Mucosa of rectum (tissue), 2 donors: ENCODE measurements at regions not wholly inside any gene's neighbourhood (a gene's known extent, or its start where the extent isn't known, plus 50 kb on each side); places are given as distances from the start of the nearest gene placed in this dataset.
"Not testable (repeated sequence)": the region's sequence is repeated elsewhere in the genome, so short reads cannot be mapped to it uniquely, and the experiment has no call there.

Source experiments
- H3K27ac ChIP-seq, 2 donors: one replicate each; pipeline ENCODE4 v1.7.0; 2013; ENCODE audit warnings: inconsistent platforms in 2 of 2, low read depth in 2 of 2, low read length in 2 of 2
- H3K27me3 ChIP-seq, 2 donors: one replicate each; pipeline ENCODE4 v1.7.0; 2013; ENCODE audit warnings: low read length in 2 of 2; ENCODE audit not compliant: control insufficient read depth in 2 of 2, insufficient read depth in 2 of 2
- H3K36me3 ChIP-seq, 2 donors: one replicate each; pipeline ENCODE4 v1.7.0; 2013; ENCODE audit warnings: low read length in 2 of 2; ENCODE audit not compliant: control insufficient read depth in 2 of 2, insufficient read depth in 2 of 2
- H3K4me1 ChIP-seq, 2 donors: one replicate each; pipeline ENCODE4 v1.7.0; 2013; ENCODE audit warnings: low read length in 2 of 2, mild to moderate bottlenecking in 1 of 2; ENCODE audit not compliant: control insufficient read depth in 2 of 2, insufficient read depth in 2 of 2
- H3K4me3 ChIP-seq, 2 donors: one replicate each; pipeline ENCODE4 v1.7.0; 2013; ENCODE audit warnings: low read length in 2 of 2
- H3K9ac ChIP-seq, 2 donors: one replicate each; pipeline ENCODE4 v1.7.0; 2013; ENCODE audit warnings: low read length in 2 of 2, low read depth in 1 of 2, mild to moderate bottlenecking in 1 of 2
- H3K9me3 ChIP-seq, 2 donors: one replicate each; pipeline ENCODE4 v1.7.0; 2013; ENCODE audit warnings: low read length in 2 of 2; ENCODE audit not compliant: control insufficient read depth in 2 of 2
- donor health status: healthy.
- donor health status: Normal muscosa, but diverticular disease.

- H3K4me3 ChIP-seq = no peak overlapping the region
- no peaks in the 10 kb centered on the region for H3K9me3 ChIP-seq
- H3K4me1 ChIP-seq = no peaks in the 10 kb centered on the region
- no peaks in the 10 kb centered on the region for H3K36me3 ChIP-seq
- H3K9ac ChIP-seq = no peak overlapping the region
- no peaks in the 10 kb centered on the region for H3K27me3 ChIP-seq
- no peak overlapping the region for H3K27ac ChIP-seq
These were observed 843.8 kb upstream of the ACVR2A start for GRCh38 chr2:147001061-147001460.

GRCh38 chr2:147000151-147000550, 844.7 kb upstream of the ACVR2A start:
- H3K4me3 ChIP-seq, H3K9ac ChIP-seq, H3K9me3 ChIP-seq, H3K36me3 ChIP-seq, H3K4me1 ChIP-seq, H3K27me3 ChIP-seq, H3K27ac ChIP-seq: not testable (repeated sequence)

GRCh38 chr2:146997945-146998344, 846.9 kb upstream of the ACVR2A start:
- no peaks in the 10 kb centered on the region for H3K4me1 ChIP-seq
- no peaks in the 10 kb centered on the region for H3K9me3 ChIP-seq
- H3K36me3 ChIP-seq = no peaks in the 10 kb centered on the region
- no peak overlapping the region for H3K9ac ChIP-seq
- no peak overlapping the region for H3K4me3 ChIP-seq
- no peaks in the 10 kb centered on the region for H3K27me3 ChIP-seq
- no peak overlapping the region for H3K27ac ChIP-seq

GRCh38 chr2:146997488-146997887, 847.3 kb upstream of the ACVR2A start:
- H3K27me3 ChIP-seq = no peaks in the 10 kb centered on the region
- no peaks in the 10 kb centered on the region for H3K36me3 ChIP-seq
- H3K9ac ChIP-seq = no peak overlapping the region
- no peak overlapping the region for H3K4me3 ChIP-seq
- H3K4me1 ChIP-seq = no peaks in the 10 kb centered on the region
- no peaks in the 10 kb centered on the region for H3K9me3 ChIP-seq
- no peak overlapping the region for H3K27ac ChIP-seq

GRCh38 chr2:146994246-146994645, 850.6 kb upstream of the ACVR2A start:
- Histone ChIP-seq H3K27me3 (no peaks in the 10 kb centered on the region), H3K9me3 (no peaks in the 10 kb centered on the region), H3K4me1 (no peaks in the 10 kb centered on the region), H3K36me3 (no peaks in the 10 kb centered on the region), H3K27ac (no peak overlapping the region), H3K9ac (no peak overlapping the region), H3K4me3 (no peak overlapping the region)

GRCh38 chr2:146992466-146992865, 852.4 kb upstream of the ACVR2A start:
- Histone ChIP-seq H3K27me3 (no peaks in the 10 kb centered on the region), H3K4me1 (no peaks in the 10 kb centered on the region), H3K9me3 (no peaks in the 10 kb centered on the region), H3K4me3 (no peak overlapping the region), H3K9ac (no peak overlapping the region), H3K27ac (no peak overlapping the region), H3K36me3 (no peaks in the 10 kb centered on the region)

- Histone ChIP-seq H3K27ac (no peak overlapping the region), H3K4me3 (no peak overlapping the region), H3K9ac (no peak overlapping the region), H3K27me3 (no peaks in the 10 kb centered on the region), H3K9me3 (no peaks in the 10 kb centered on the region), H3K36me3 (no peaks in the 10 kb centered on the region), H3K4me1 (no peaks in the 10 kb centered on the region)
These were observed 852.8 kb upstream of the ACVR2A start for GRCh38 chr2:146992057-146992456.

GRCh38 chr2:146990311-146991054, 854.3 kb upstream of the ACVR2A start:
- Histone ChIP-seq H3K27ac (no peak overlapping the region), H3K36me3 (no peaks in the 10 kb centered on the region), H3K9ac (no peak overlapping the region), H3K27me3 (no peaks in the 10 kb centered on the region), H3K9me3 (no peaks in the 10 kb centered on the region), H3K4me3 (no peak overlapping the region), H3K4me1 (no peaks in the 10 kb centered on the region)

GRCh38 chr2:146989741-146990140, 855.1 kb upstream of the ACVR2A start:
- Histone ChIP-seq H3K4me3 (no peak overlapping the region), H3K9me3 (no peaks in the 10 kb centered on the region), H3K27ac (no peak overlapping the region), H3K9ac (no peak overlapping the region), H3K27me3 (no peaks in the 10 kb centered on the region), H3K4me1 (no peaks in the 10 kb centered on the region), H3K36me3 (no peaks in the 10 kb centered on the region)

GRCh38 chr2:146987996-146988395, 856.8 kb upstream of the ACVR2A start:
- Histone ChIP-seq H3K27me3 (no peaks in the 10 kb centered on the region), H3K4me3 (no peak overlapping the region), H3K9ac (no peak overlapping the region), H3K27ac (no peak overlapping the region), H3K4me1 (no peaks in the 10 kb centered on the region), H3K36me3 (no peaks in the 10 kb centered on the region), H3K9me3 (no peaks in the 10 kb centered on the region)

GRCh38 chr2:146986161-146986560, 858.7 kb upstream of the ACVR2A start:
- no peaks in the 10 kb centered on the region for H3K27me3 ChIP-seq
- H3K27ac ChIP-seq = no peak overlapping the region
- no peaks in the 10 kb centered on the region for H3K4me1 ChIP-seq
- no peaks in the 10 kb centered on the region for H3K9me3 ChIP-seq
- no peak overlapping the region for H3K9ac ChIP-seq
- H3K4me3 ChIP-seq = no peak overlapping the region
- no peaks in the 10 kb centered on the region for H3K36me3 ChIP-seq
